Choroid plexus epithelial cell (primary cell): ENCODE measurements at regions not wholly inside any gene's neighbourhood (a gene's known extent, or its start where the extent isn't known, plus 50 kb on each side); places are given as distances from the start of the nearest gene placed in this dataset.

Experiments
- DNase-seq: peaks from one replicate; pipeline ENCODE4 v3.0.0-alpha.2; 2010; ENCODE audit warnings: low read depth
- H3K4me3 ChIP-seq: 2 replicates; pipeline ENCODE4 v1.5.1; 2011; ENCODE audit warnings: low read depth, mild to moderate bottlenecking, control low read depth, low read length, moderate library complexity
- TF ChIP-seq, protein P1 (sequence below): conservative IDR thresholded peaks from 2 replicates; pipeline ENCODE4 v1.5.1; 2011; ENCODE audit warnings: low read depth, mild to moderate bottlenecking, control low read depth, inconsistent platforms, low read length, moderate library complexity

DNA sequence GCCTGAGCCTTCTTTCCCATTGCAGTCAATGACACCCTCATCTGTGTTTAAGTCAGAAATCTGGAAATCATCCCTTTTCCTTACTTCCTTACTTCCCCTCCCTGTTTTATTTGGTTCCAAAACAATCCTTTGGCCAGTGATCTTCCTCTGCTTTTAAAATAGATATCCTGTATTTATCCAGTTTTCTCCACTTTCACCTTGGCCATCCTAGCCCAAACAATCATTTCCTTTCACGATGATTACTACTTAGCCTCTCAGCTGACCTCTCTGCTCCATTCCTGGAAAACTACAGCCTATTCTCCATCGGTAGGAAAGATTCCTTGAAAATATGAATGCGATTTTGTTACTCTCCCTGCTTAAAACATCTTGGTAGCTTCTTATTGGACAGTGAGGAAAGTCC, 565.4 kb downstream of the TLR4 start:
- no peak for DNase-seq
- H3K4me3 ChIP-seq = no peak overlapping the region
- TF ChIP-seq, protein P1, sequence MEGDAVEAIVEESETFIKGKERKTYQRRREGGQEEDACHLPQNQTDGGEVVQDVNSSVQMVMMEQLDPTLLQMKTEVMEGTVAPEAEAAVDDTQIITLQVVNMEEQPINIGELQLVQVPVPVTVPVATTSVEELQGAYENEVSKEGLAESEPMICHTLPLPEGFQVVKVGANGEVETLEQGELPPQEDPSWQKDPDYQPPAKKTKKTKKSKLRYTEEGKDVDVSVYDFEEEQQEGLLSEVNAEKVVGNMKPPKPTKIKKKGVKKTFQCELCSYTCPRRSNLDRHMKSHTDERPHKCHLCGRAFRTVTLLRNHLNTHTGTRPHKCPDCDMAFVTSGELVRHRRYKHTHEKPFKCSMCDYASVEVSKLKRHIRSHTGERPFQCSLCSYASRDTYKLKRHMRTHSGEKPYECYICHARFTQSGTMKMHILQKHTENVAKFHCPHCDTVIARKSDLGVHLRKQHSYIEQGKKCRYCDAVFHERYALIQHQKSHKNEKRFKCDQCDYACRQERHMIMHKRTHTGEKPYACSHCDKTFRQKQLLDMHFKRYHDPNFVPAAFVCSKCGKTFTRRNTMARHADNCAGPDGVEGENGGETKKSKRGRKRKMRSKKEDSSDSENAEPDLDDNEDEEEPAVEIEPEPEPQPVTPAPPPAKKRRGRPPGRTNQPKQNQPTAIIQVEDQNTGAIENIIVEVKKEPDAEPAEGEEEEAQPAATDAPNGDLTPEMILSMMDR = no peak

DNA sequence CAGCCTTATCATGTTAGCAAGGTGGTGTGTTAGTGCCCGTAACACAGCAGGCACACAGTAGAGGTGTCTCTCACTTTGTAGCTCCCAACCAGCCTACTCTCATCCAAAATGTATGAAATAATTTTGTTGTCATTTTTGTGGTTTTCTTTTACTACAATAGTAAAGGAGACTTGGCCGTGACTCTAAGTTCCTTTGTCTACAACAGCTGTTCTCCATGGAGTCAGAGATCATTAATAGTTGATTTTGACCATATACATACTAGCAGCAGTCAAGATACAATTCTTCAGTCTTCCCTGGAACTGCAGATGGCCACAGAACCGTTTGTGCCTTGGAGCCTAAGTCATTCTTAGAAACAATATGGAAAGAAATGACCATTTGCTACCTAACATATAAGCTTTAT, 567.1 kb downstream of the TLR4 start:
- TF ChIP-seq, protein P1 = no peak
- no peak overlapping the region for H3K4me3 ChIP-seq
- DNase-seq = no peak

GRCh38 chr9:118271936-118272335, 567.7 kb downstream of the TLR4 start:
- no peak overlapping the region for H3K4me3 ChIP-seq
- no peak for DNase-seq
- TF ChIP-seq, protein P1 = no peak

DNA sequence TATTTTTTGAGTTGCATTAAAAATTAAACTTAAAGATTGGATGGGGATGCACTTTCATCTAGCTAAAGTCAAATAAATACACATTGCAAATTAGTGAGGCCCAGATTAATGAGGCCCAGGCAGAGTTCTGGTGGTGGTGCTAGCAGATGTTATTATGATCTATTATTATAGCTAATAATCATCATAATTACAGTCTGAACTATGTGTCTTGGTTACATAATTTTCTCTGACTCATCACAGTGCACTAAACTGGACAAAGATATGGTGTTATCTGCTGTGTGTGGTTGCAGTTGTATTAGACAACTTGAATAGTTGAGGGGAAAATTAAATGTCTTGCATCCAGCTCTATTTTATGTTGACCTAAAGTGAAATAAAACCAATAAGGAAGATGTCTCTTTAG, 568.8 kb downstream of the TLR4 start:
- TF ChIP-seq, protein P1 = no peak
- no peak for DNase-seq
- H3K4me3 ChIP-seq = no peak overlapping the region

DNA sequence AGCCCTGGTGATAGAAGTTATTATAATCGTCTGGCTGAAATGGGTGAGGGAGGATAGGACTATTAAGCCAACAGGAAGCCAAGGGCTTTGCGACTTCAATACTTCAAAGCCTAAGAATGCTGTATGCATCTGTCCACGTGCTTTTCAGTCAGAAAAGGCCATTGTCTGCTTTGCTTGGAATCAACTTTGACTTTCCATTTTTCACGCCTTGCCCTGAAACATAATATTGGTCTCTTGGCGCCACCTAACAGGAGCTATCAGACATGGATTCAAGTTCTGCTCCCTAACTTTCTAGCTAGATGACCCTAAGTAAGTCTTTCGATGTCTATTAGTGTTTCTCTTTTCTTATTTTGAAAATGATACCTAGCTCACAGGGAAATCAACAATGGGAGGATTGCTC, 572.6 kb downstream of the TLR4 start:
- H3K4me3 ChIP-seq = no peak overlapping the region
- TF ChIP-seq, protein P1 = no peak
- no peak for DNase-seq

DNA sequence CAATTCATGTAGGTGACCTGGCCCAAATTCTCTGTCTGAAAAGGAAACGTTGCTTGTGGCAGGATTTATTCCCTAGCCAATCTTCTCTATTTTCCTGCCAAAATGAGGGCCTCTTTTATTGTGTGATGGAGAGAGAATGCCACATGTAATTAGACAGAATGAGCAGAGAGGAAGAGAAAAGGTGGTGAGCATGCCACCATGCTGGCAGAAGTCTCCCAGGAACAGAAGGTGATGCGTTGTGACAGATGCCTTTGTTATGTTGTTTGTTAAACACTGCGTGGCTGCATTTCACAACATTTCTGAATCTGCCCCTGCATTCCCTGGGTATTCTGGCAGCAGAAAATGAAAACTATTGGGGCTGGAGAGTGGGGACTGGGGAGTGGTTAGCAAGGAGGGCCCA, 577.6 kb downstream of the TLR4 start:
- TF ChIP-seq, protein P1 = no peak
- DNase-seq = no peak
- no peak overlapping the region for H3K4me3 ChIP-seq

- TF ChIP-seq, protein P1 = no peak
- DNase-seq = no peak
- no peak overlapping the region for H3K4me3 ChIP-seq
Observed at GRCh38 chr9:118283488-118283887, 579.3 kb downstream of the TLR4 start.
